ENCODE measurements at regions not wholly inside any gene's neighbourhood (a gene's known extent, or its start where the extent isn't known, plus 50 kb on each side); places are given as distances from the start of the nearest gene placed in this dataset.

GRCh38 chr1:88552226-88552625, 131.8 kb upstream of the PKN2 start:
- Mint-ChIP-seq H3K4me1 (ENCODE audit: low read depth) (no peaks in the 10 kb centered on the region), H3K27ac (ENCODE audit: unreplicated experiment) (no peak overlapping the region), H3K27me3 (ENCODE audit: low read depth) (peaks cover 8% of the 10 kb centered on the region), H3K36me3 (ENCODE audit: low read depth) (no peaks in the 10 kb centered on the region), H3K9me3 (ENCODE audit: low read depth) (no peaks in the 10 kb centered on the region), H3K4me3 (ENCODE audit: unreplicated experiment) (no peak overlapping the region)
- TF ChIP-seq CTCF (IDR thresholded peaks at IDR 0.05), result no peak
- DNase-seq (ENCODE audit: low spot score), result no peak

GRCh38 chr1:88557014-88557413, 127.1 kb upstream of the PKN2 start:
- H3K27me3 Mint-ChIP-seq (ENCODE audit: low read depth), result peaks cover 4% of the 10 kb centered on the region
- no peak overlapping the region for H3K4me3 Mint-ChIP-seq (ENCODE audit: unreplicated experiment)
- H3K9me3 Mint-ChIP-seq (ENCODE audit: low read depth), result no peaks in the 10 kb centered on the region
- no peaks in the 10 kb centered on the region for H3K4me1 Mint-ChIP-seq (ENCODE audit: low read depth)
- TF ChIP-seq CTCF (IDR thresholded peaks at IDR 0.05), result no peak
- DNase-seq (ENCODE audit: low spot score), result no peak
- no peak overlapping the region for H3K27ac Mint-ChIP-seq (ENCODE audit: unreplicated experiment)
- H3K36me3 Mint-ChIP-seq (ENCODE audit: low read depth), result no peaks in the 10 kb centered on the region

- Mint-ChIP-seq H3K9me3 (ENCODE audit: low read depth) (no peaks in the 10 kb centered on the region), H3K4me1 (ENCODE audit: low read depth) (no peaks in the 10 kb centered on the region), H3K36me3 (ENCODE audit: low read depth) (no peaks in the 10 kb centered on the region), H3K27me3 (ENCODE audit: low read depth) (peaks cover 12% of the 10 kb centered on the region), H3K4me3 (ENCODE audit: unreplicated experiment) (no peak overlapping the region), H3K27ac (ENCODE audit: unreplicated experiment) (no peak overlapping the region)
- no peak for DNase-seq (ENCODE audit: low spot score)
- TF ChIP-seq CTCF (IDR thresholded peaks at IDR 0.05), result no peak
Observed at GRCh38 chr1:88560621-88561020, 123.5 kb upstream of the PKN2 start.

- Mint-ChIP-seq H3K27ac (ENCODE audit: unreplicated experiment) (no peak overlapping the region), H3K36me3 (ENCODE audit: low read depth) (no peaks in the 10 kb centered on the region), H3K4me1 (ENCODE audit: low read depth) (no peaks in the 10 kb centered on the region), H3K4me3 (ENCODE audit: unreplicated experiment) (no peak overlapping the region), H3K9me3 (ENCODE audit: low read depth) (no peaks in the 10 kb centered on the region), H3K27me3 (ENCODE audit: low read depth) (peaks cover 17% of the 10 kb centered on the region)
- no peak for DNase-seq (ENCODE audit: low spot score)
- TF ChIP-seq CTCF (IDR thresholded peaks at IDR 0.05), result no peak
Observed at GRCh38 chr1:88562991-88563390, 121.1 kb upstream of the PKN2 start.

- Mint-ChIP-seq H3K27me3 (ENCODE audit: low read depth) (peaks cover 22% of the 10 kb centered on the region), H3K9me3 (ENCODE audit: low read depth) (no peaks in the 10 kb centered on the region), H3K4me1 (ENCODE audit: low read depth) (no peaks in the 10 kb centered on the region), H3K27ac (ENCODE audit: unreplicated experiment) (no peak overlapping the region), H3K4me3 (ENCODE audit: unreplicated experiment) (no peak overlapping the region), H3K36me3 (ENCODE audit: low read depth) (no peaks in the 10 kb centered on the region)
- TF ChIP-seq CTCF (IDR thresholded peaks at IDR 0.05), result no peak
- no peak for DNase-seq (ENCODE audit: low spot score)
Observed at GRCh38 chr1:88566615-88567387, 117.3 kb upstream of the PKN2 start.
